Parathyroid adenoma (tissue), 2 donors: ENCODE measurements at regions not wholly inside any gene's neighbourhood (a gene's known extent, or its start where the extent isn't known, plus 50 kb on each side); places are given as distances from the start of the nearest gene placed in this dataset.
"Not testable (repeated sequence)": the region's sequence is repeated elsewhere in the genome, so short reads cannot be mapped to it uniquely, and the experiment has no call there.

ENCODE experiments used
- H2AFZ ChIP-seq: fragments of 300-600 bp; sonication (generic); one replicate; pipeline ENCODE4 v1.7.0; 2017; ENCODE audit warnings: antibody characterized with exemption, mild to moderate bottlenecking
- H3K27ac ChIP-seq: fragments of 300-600 bp; sonication (generic); one replicate; pipeline ENCODE4 v1.7.0; 2017
- H3K27me3 ChIP-seq: fragments of 300-600 bp; sonication (generic); one replicate; pipeline ENCODE4 v1.7.0; 2017; ENCODE audit warnings: low read length; ENCODE audit not compliant: control insufficient read depth, insufficient read depth
- H3K36me3 ChIP-seq: fragments of 300-600 bp; sonication (generic); one replicate; pipeline ENCODE4 v1.7.0; 2017; ENCODE audit warnings: low read length; ENCODE audit not compliant: control insufficient read depth, insufficient read depth
- H3K4me1 ChIP-seq: fragments of 300-600 bp; sonication (generic); one replicate; pipeline ENCODE4 v1.7.0; 2017; ENCODE audit warnings: control low read depth
- H3K4me2 ChIP-seq: fragments of 300-600 bp; sonication (generic); one replicate; pipeline ENCODE4 v1.7.0; 2017; ENCODE audit warnings: low read length
- H3K4me3 ChIP-seq: fragments of 300-600 bp; sonication (generic); one replicate; pipeline ENCODE4 v1.7.0; 2017; ENCODE audit warnings: low read depth, low read length
- H3K79me2 ChIP-seq: fragments of 300-600 bp; sonication (generic); one replicate; pipeline ENCODE4 v1.7.0; 2017; ENCODE audit warnings: control low read depth
- H3K9ac ChIP-seq: fragments of 300-600 bp; sonication (generic); one replicate; pipeline ENCODE4 v1.7.0; 2017; ENCODE audit warnings: mild to moderate bottlenecking
- H3K9me3 ChIP-seq: fragments of 300-600 bp; sonication (generic); one replicate; pipeline ENCODE4 v1.7.0; 2017; ENCODE audit warnings: low read length; ENCODE audit not compliant: control insufficient read depth
- TF ChIP-seq, protein P1 (sequence below): fragments of 300-600 bp; sonication (generic); IDR thresholded peaks from one replicate; pipeline ENCODE4 v1.7.0; 2017; ENCODE audit warnings: antibody characterized with exemption, mild to moderate bottlenecking
- donor health status: primary hyperparathyroidism.

DNA sequence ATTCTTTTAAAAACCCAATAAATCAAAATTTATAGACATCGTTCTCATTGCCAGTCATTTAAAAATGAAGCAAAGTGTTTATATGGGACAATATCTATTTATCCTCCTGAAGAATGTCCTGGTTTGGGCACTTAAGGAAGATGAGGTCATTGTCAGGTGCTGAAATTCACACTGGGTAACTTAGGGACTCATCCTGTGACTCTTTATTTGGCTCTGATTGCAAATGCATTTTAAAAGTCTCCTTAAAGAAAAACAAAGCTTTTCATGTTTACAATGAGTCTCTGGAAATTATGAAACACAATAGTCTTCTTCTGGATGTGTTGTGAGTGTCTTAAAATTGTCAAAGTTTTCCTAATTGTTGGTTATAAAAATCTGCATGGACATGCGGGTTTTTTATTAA is 69.5 kb upstream of the GPR158 start:
- Histone ChIP-seq H3K4me1 (peaks cover 8% of the 10 kb centered on the region), H3K9ac (no peak overlapping the region), H2AFZ (no peak overlapping the region), H3K4me2 (no peak overlapping the region), H3K27me3 (no peaks in the 10 kb centered on the region), H3K27ac (no peak overlapping the region), H3K4me3 (no peak overlapping the region), H3K79me2 (no peaks in the 10 kb centered on the region), H3K36me3 (no peaks in the 10 kb centered on the region), H3K9me3 (no peaks in the 10 kb centered on the region)
- TF ChIP-seq, protein P1, sequence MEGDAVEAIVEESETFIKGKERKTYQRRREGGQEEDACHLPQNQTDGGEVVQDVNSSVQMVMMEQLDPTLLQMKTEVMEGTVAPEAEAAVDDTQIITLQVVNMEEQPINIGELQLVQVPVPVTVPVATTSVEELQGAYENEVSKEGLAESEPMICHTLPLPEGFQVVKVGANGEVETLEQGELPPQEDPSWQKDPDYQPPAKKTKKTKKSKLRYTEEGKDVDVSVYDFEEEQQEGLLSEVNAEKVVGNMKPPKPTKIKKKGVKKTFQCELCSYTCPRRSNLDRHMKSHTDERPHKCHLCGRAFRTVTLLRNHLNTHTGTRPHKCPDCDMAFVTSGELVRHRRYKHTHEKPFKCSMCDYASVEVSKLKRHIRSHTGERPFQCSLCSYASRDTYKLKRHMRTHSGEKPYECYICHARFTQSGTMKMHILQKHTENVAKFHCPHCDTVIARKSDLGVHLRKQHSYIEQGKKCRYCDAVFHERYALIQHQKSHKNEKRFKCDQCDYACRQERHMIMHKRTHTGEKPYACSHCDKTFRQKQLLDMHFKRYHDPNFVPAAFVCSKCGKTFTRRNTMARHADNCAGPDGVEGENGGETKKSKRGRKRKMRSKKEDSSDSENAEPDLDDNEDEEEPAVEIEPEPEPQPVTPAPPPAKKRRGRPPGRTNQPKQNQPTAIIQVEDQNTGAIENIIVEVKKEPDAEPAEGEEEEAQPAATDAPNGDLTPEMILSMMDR = no peak

DNA sequence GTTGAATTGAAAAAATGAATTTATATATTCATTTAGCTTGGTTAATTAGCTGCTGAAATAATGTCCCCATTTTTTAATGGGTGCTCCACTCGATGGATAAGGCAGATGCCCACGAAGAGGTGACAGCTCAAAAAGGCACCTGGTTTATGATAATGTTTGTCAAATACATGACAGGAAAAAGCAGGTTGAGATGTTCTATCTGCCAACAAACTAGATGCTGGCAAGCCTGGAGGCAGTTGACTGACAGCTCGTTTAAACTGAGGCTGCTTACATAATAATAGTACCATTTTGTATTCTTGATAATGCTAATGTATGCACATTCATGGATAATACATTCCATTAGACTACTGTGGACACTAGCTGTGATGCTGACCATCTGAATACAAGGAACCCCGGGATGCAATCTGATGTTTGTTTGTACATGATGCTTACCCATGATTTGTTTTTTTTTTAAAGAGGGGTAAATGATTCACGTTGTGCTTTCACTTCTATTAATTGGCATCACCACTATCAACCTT is 69.0 kb upstream of the GPR158 start:
- H2AFZ ChIP-seq = no peak overlapping the region
- no peak overlapping the region for H3K4me3 ChIP-seq
- H3K9me3 ChIP-seq = no peaks in the 10 kb centered on the region
- H3K27ac ChIP-seq = no peak overlapping the region
- no peaks in the 10 kb centered on the region for H3K79me2 ChIP-seq
- no peaks in the 10 kb centered on the region for H3K36me3 ChIP-seq
- no peaks in the 10 kb centered on the region for H3K27me3 ChIP-seq
- TF ChIP-seq, protein P1 = no peak
- H3K4me2 ChIP-seq = no peak overlapping the region
- H3K9ac ChIP-seq = no peak overlapping the region
- peaks cover 8% of the 10 kb centered on the region for H3K4me1 ChIP-seq

- Histone ChIP-seq H3K9ac (no peak overlapping the region), H3K9me3 (no peaks in the 10 kb centered on the region), H3K27ac (no peak overlapping the region), H3K4me3 (no peak overlapping the region), H3K4me1 (no peaks in the 10 kb centered on the region), H3K36me3 (no peaks in the 10 kb centered on the region), H3K4me2 (no peak overlapping the region), H3K27me3 (no peaks in the 10 kb centered on the region), H3K79me2 (no peaks in the 10 kb centered on the region), H2AFZ (no peak overlapping the region)
- TF ChIP-seq, protein P1 = no peak
These were observed 67.0 kb upstream of the GPR158 start for GRCh38 chr10:25107756-25108155.

DNA sequence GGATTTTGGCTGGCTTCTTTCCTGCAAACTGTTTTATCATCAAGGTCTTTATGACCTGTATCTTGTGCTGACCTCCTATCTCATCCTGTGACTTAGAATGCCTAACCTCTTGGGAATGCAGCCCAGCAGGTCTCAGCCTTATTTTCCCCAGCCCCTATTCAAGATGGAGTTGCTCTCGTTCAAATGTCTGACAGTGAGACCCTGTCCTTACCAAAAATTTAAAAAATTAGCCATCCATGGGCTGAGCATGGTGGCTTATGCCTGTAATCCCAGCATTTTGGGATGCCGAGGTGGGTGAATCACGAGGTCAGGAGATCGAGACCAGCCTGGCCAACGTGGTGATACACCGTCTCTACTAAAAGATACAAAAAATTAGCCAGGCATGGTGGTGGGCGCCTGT is 64.9 kb upstream of the GPR158 start:
- H3K4me3 ChIP-seq, H3K4me1 ChIP-seq, H2AFZ ChIP-seq, H3K27ac ChIP-seq, H3K9ac ChIP-seq, H3K27me3 ChIP-seq, H3K9me3 ChIP-seq, H3K4me2 ChIP-seq, H3K79me2 ChIP-seq, H3K36me3 ChIP-seq: not testable (repeated sequence)

DNA sequence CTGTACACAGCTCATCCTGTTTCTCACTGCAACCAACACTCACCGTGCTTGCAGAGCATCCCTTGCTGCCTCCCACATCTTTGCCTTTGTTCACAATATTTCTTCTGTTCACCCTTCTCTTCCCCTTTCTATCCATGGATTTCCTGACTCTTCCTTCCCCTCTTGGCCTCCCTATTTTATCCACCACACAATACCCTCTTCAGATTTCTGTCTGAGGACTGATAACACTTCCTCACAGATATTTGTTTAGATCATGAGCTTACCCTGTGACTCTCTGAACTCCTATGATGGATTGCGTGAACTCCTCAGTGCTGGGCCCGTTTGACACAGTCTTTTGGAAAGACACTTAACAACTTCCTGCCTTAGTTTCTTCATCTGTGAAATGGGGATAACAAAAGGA is 62.8 kb upstream of the GPR158 start:
- Histone ChIP-seq H2AFZ (no peak overlapping the region), H3K4me3 (no peak overlapping the region), H3K36me3 (no peaks in the 10 kb centered on the region), H3K9ac (no peak overlapping the region), H3K27ac (no peak overlapping the region), H3K27me3 (no peaks in the 10 kb centered on the region), H3K9me3 (no peaks in the 10 kb centered on the region), H3K79me2 (no peaks in the 10 kb centered on the region), H3K4me1 (no peaks in the 10 kb centered on the region), H3K4me2 (no peak overlapping the region)
- TF ChIP-seq, protein P1 = no peak
